Fibroblast of the conjunctiva (primary cell): ENCODE measurements at regions not wholly inside any gene's neighbourhood (a gene's known extent, or its start where the extent isn't known, plus 50 kb on each side); places are given as distances from the start of the nearest gene placed in this dataset.

Source experiments
- DNase-seq: peaks from one replicate; pipeline ENCODE4 v3.0.0-alpha.2; 2010; ENCODE audit warnings: low read depth

DNA sequence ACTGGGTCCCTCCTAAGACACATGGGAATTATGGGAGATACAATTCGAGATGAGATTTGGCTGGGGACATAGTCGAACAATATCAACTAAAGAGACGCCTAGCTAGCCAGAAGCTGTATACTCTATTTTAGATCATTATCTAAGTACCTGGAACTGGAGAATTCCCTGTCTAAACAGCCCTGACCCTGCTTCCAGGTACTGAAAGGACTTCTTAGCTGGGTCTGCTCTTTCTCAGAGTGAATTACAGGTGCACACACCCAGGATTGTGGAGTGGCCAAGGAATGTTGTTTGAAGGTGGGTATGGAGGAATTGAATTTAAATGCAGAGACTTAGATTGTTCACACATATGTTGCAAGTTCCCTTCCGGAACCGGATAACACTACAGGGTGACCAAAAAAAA, 733.0 kb downstream of the RPS29 start:
- DNase-seq: no peak

- no peak for DNase-seq
Measured at GRCh38 chr14:48849741-48850322, 736.3 kb downstream of the RPS29 start.

DNA sequence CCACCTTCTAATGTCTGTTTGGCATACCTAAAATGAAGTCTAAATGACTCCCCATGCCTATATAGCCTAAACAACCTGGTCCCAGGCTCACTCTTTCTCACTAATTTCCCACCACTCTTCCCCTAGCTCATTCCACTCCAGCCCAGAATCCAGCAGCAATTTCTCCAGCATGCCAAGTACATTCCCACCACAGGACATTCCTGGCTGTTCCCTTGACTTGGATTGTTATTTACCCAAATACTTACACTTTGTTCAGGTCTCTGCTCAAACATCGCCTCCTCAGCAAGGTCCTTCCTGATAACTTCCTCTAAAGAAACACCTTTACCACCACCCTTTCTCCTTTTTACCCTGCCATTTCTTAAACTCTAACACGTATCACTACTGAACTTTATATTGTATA, 743.4 kb downstream of the RPS29 start:
- DNase-seq: no peak

DNA sequence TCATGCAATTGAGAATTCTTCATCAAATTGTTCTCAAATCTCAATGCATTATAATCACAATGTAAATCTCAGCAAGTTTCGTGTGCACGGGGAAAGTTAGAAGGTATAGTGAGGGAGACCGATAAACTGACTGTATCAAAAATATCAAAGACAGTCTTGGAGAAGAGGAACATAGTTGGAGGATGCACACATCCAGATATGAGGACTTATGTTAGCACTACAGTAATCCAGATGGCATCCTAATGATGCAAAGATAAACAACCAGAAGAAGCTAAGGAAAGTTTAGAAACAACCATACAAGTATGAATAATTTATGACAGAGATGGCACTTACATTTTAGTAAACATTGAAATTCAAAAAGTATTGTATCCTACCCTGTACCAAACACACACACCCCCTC, 760.1 kb downstream of the RPS29 start:
- DNase-seq: no peak

DNA sequence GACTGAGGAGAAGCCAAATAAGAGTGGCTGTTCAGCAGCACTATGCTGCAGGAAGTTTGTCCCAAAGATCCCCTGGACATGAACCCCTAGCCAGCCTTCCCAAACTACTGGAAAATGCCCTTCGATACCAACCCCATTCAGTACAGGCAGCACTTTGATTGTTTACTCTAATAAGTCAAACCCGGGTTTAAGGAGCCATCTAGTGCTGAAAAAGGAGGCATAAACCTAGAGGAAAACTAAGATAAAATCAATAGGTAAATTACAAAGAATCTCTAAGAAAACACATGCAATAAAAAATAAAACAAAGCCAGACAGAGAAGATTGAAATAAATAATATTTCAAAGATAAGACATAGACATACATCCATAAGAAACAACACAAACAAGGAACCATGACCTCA, 771.6 kb downstream of the RPS29 start:
- DNase-seq: no peak

DNA sequence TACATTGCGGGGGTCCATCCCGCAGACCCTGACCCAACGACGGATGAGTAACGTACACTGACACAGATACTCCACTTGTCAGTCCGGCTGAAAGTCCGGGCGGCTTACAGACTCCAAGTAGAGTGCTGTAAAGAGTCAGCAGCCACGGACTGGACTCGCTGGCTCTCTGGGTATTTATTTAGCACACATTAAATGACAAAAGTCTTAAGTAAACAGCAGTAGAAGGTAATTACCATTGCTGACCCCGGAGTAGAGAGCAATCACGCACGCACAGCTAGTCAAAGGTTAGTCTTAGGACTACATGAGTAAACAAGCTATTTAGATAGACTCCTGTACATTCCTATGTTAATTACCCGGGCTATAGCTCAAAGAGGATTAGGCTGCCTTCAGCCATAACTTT, 780.9 kb downstream of the RPS29 start:
- DNase-seq: no peak

DNA sequence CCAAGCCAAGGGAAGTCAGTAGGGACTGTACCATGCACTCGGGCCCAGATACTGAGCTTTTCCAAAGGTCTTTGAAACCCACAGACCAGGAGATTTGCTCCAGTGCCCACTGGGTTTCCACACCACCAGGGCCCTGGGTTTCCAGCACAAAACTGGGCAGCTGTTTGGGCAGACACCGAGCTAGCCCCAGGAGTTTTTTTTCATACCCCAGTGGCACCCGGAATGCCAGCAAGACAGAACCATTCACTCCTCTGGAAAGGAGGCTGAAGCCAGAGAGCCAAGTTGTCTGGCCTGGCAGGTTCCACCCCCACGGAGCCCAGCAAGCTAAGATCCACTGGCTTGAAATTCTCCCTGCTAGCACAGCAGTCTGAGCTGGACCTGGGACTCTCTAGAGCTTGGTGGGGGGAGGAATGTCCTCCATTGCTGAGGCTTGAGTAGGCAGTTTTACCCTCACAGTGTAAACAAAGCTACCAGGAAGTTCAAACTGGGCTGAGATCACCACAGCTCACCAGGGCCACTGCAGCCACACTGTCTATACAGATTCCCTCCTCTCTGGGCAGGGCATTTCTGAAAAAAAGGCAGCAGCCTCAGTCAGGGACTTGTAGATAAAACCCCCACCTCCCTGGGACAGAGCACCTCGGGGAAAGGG, 793.7 kb downstream of the RPS29 start:
- no peak for DNase-seq

DNA sequence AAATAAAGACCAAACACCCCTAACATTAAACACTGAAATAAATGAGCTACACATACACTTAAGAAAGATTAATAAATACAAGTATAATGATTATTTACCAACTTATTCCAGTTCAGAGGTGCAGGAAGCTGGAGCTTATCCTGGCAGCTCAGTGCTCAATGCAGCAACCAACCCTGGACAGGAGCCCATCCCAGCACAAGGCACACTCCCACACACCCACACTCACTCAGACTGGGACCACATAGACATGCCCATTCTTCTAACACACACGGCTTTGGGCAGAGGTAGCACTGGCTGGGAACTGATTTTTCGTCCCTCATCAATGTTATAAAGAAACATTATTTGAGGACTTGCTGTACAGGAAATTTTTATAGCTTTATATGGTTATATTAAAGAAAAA, 797.4 kb downstream of the RPS29 start:
- DNase-seq: no peak

GRCh38 chr14:48786498-48786897, 799.7 kb downstream of the RPS29 start:
- DNase-seq: no peak

GRCh38 chr14:48771717-48772116, 814.5 kb downstream of the RPS29 start:
- no peak for DNase-seq

DNA sequence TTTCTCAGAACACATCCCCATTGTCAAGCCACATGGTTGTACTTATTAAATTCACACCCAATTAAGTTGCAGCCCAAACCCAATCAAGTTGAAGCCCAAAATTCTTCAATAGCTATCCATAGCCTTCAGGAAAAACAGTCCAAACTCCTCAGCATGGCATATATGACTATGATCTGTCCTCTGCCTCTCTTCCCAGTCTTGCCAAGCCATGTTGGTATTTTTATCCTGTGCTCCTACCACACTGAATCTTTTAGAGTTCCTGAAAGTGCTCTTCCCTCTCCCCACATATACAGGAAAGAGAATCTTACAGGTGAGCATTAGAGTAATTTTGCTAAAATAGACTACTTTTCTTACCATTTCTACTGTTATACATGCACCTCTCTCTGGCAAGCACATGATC, 834.9 kb downstream of the RPS29 start:
- DNase-seq: no peak

- DNase-seq: no peak
Measured at GRCh38 chr14:48748151-48748675, 838.0 kb downstream of the RPS29 start.

GRCh38 chr14:48747561-48748089, 838.6 kb downstream of the RPS29 start:
- DNase-seq: no peak

DNA sequence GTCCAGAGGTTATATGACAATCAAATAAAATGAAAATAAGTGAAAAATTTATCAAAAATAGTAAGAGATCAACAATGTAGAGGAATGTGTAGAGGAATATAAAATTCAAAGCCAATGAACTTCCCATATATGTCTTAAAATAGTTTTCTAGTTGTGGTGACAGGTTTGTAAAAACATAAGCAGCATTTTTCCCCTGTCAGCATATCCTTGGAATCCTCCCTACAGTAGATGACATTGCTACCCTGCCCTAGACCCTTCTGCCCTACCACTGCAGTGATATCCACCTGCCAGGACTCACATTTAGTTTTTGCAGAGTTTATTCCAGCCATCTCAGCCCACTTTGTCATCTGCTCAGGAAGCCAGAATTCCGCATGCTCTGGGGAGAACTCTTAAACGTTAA, 842.0 kb downstream of the RPS29 start:
- DNase-seq: no peak

DNA sequence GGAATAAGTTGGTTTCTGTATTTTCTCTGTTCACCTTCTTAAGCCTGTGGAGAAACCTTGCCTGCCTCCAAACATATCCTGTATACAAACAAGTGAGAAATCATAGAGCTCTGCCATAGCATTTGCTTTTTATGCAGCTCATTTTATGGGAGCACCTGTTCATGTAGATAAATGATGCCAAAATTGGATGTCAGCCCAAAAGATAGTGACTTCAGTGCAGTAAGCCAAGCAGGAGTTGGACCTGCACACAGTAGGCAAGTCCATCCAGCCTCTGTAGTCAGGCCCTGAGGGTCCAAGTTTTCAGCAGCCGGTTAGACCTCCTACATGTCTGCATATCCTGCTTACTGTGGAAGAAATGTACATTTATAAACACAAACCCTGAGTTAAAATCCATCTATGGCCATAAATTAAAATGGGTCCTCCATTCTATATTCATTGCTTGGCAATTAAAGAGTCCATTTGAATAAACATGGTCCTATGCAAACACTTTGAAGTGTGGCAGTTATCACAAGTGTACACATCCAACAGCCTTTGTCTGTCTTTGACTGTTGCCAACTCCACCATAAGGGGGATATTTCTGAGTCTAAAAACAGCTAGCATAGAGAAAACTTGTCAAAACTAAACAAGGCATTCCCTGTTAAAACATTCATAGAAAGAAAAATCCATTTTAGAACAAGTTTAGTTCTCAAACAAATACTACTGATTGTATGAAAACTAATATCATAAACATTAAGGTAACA, 847.8 kb downstream of the RPS29 start:
- no peak for DNase-seq

- no peak for DNase-seq
Measured at GRCh38 chr14:48735607-48736006, 850.6 kb downstream of the RPS29 start.

- DNase-seq: no peak
Measured at GRCh38 chr14:48731260-48731659, 854.9 kb downstream of the RPS29 start.

- no peak for DNase-seq
Measured at GRCh38 chr14:48726080-48726642, 860.0 kb downstream of the RPS29 start.

DNA sequence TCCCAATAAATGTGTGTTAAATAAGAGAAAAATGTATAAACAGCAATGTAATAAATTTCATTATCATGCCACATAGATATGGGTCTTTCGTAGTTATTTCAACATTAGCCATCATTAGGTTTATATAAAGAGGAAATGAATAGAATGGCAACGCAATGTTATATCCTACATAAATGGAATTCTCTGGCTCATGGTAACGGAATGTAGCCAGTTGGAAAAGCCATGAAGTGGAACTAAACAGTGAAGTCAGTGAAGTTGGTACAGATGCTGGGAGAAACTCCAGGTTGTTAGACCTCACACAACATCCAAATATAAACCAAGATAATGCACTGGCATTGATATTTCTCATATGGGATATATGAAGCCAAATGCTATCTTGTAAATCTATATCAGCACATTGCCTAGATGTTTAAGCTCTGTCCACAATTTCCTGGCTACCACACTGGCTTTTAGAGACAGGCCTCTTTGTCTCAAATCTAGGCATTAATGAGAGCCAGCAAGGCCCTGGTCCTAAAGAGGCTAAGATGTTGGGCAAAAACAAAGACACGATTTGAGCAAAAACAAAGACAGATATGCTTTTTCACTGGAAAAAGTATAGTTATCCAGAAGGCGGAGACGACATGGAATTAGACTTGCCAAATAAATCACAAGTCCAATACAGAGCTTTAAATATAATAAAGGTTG, 861.0 kb downstream of the RPS29 start:
- DNase-seq: no peak

DNA sequence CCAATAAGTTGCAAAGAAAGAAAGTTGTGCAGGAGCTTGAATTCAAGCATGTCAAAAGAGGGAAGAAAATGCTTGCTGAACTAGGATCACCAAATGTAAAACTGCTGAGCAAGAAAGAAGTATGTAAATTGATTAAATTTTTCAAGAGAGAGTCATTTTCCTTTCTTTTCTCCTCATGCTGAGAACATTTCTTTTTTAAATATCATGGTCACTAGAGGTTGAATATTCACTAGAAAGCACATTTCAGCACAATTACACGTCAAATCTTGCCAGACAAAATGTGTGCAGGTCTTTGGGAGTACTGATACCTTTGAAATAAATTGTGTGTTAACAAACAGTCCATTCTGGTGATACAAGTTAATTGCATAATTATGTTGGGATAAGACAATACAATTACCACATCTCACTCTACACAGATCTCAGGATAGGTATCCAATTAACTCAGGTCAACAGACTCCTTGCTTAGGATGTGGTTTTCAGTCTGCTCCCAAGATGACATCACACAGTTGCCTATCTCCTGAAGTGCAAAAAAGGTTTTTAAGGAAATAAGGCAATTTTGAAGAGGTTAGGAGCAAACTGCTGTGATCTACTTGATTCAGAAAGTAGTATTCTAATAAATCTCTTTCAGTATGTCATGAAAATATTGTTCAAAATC, 862.2 kb downstream of the RPS29 start:
- no peak for DNase-seq

DNA sequence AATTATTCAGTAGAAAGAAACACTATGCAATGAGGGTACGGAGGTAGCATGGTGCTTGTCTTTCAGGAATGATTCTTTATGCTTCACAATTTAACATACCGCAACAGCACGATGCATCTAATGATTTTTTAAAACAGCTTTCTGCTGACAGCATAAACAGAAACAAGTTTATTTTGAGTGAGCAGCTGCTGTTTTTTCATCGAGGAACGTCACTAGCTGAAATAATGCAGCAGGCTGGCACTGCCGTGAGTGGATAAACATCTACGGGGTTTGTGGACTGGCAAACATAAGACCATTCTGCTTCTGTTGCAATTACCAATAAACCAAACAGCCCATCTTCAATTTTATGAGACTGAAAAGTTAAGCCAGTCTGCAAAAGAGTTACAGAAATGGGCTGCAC, 871.8 kb downstream of the RPS29 start:
- no peak for DNase-seq

DNA sequence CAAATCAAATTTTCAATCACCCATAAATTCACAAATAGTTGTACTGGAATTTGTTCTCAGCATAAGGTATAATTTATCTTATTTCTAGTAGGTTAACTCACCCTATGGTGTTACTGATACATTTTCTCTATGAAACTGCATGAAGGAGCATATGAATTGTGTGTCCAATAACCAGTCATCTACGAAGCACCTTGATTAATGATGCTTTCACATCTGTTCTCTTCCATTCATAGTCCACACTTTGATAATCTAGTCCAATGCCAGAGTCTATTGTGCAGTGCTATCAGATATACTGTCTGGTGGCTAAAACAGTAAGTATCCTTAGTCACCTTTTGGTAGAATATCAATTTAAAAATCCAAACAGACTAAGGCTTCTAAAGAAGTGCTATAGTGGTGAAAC, 876.0 kb downstream of the RPS29 start:
- DNase-seq: no peak
